Smooth muscle cell (in vitro differentiated cells): ENCODE measurements at regions not wholly inside any gene's neighbourhood (a gene's known extent, or its start where the extent isn't known, plus 50 kb on each side); places are given as distances from the start of the nearest gene placed in this dataset.

Experiments used
- DNase-seq: peaks from one replicate; lab custom pipeline; 2025; ENCODE audit not compliant: unreplicated experiment; lab: John Stamatoyannopoulos, UW
- H2AFZ ChIP-seq: fragments of 200-600 bp; sonication (generic); 2 replicates; pipeline ENCODE4 v1.6.0; 2016; ENCODE audit warnings: antibody characterized with exemption, low read depth, mild to moderate bottlenecking
- H3F3A ChIP-seq: fragments of 200-600 bp; sonication (generic); 2 replicates; pipeline ENCODE4 v1.6.0; 2017; ENCODE audit warnings: antibody characterized with exemption, low read depth
- H3K27ac ChIP-seq: fragments of 200-600 bp; sonication (generic); 2 replicates; pipeline ENCODE4 v1.5.1; 2016; ENCODE audit warnings: low read depth, mild to moderate bottlenecking
- H3K27me3 ChIP-seq: fragments of 200-600 bp; sonication (generic); 2 replicates; pipeline ENCODE4 v1.6.1; 2016; ENCODE audit warnings: low read depth, mild to moderate bottlenecking
- H3K36me3 ChIP-seq: fragments of 200-600 bp; sonication (generic); 2 replicates; pipeline ENCODE4 v1.5.1; 2016; ENCODE audit warnings: low read depth
- H3K4me1 ChIP-seq: fragments of 200-600 bp; sonication (generic); 2 replicates; pipeline ENCODE4 v1.5.1; 2016; ENCODE audit warnings: low read depth
- H3K4me2 ChIP-seq: fragments of 200-600 bp; sonication (generic); 2 replicates; pipeline ENCODE4 v1.6.0; 2016; ENCODE audit warnings: mild to moderate bottlenecking
- H3K4me3 ChIP-seq: fragments of 200-600 bp; sonication (generic); 2 replicates; pipeline ENCODE4 v1.5.1; 2016; ENCODE audit warnings: mild to moderate bottlenecking
- H3K79me2 ChIP-seq: fragments of 200-600 bp; sonication (generic); 2 replicates; pipeline ENCODE4 v1.6.0; 2016; ENCODE audit warnings: low read depth, mild to moderate bottlenecking
- H3K9ac ChIP-seq: fragments of 200-600 bp; sonication (generic); 2 replicates; pipeline ENCODE4 v1.6.0; 2016; ENCODE audit warnings: low read depth
- H3K9me3 ChIP-seq: fragments of 200-600 bp; sonication (generic); replicated peaks from 2 replicates; pipeline ENCODE4 v1.5.1; 2016; ENCODE audit warnings: low read depth
- H4K20me1 ChIP-seq: fragments of 200-600 bp; sonication (generic); 2 replicates; pipeline ENCODE4 v1.6.0; 2016; ENCODE audit warnings: low read depth
- WGBS: methylation state at CpG from one replicate; pipeline ENCODE4 v1.1.7; 2016; ENCODE audit warnings: low lambda C conversion rate; 5-methylcytosine and 5-hydroxymethylcytosine counted together
- TF ChIP-seq, protein P1 (sequence below): fragments of 200-600 bp; sonication (generic); IDR thresholded peaks from 2 replicates; pipeline ENCODE4 v1.5.1; 2017; ENCODE audit warnings: borderline replicate concordance, mild to moderate bottlenecking, antibody characterized with exemption; ENCODE audit not compliant: insufficient read depth, poor library complexity, severe bottlenecking

- TF ChIP-seq, protein P1, sequence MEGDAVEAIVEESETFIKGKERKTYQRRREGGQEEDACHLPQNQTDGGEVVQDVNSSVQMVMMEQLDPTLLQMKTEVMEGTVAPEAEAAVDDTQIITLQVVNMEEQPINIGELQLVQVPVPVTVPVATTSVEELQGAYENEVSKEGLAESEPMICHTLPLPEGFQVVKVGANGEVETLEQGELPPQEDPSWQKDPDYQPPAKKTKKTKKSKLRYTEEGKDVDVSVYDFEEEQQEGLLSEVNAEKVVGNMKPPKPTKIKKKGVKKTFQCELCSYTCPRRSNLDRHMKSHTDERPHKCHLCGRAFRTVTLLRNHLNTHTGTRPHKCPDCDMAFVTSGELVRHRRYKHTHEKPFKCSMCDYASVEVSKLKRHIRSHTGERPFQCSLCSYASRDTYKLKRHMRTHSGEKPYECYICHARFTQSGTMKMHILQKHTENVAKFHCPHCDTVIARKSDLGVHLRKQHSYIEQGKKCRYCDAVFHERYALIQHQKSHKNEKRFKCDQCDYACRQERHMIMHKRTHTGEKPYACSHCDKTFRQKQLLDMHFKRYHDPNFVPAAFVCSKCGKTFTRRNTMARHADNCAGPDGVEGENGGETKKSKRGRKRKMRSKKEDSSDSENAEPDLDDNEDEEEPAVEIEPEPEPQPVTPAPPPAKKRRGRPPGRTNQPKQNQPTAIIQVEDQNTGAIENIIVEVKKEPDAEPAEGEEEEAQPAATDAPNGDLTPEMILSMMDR = no peak
- Histone ChIP-seq H3K4me2 (no peak overlapping the region), H3K9ac (no peak overlapping the region), H3K79me2 (no peaks in the 10 kb centered on the region), H3K4me3 (no peak overlapping the region), H3K36me3 (no peaks in the 10 kb centered on the region), H3K27ac (no peak overlapping the region), H3F3A (no peaks in the 10 kb centered on the region), H3K4me1 (no peaks in the 10 kb centered on the region), H2AFZ (no peak overlapping the region), H3K9me3 (no peaks in the 10 kb centered on the region), H3K27me3 (no peaks in the 10 kb centered on the region), H4K20me1 (no peaks in the 10 kb centered on the region)
- DNase-seq = no peak
- 91% methylated on average over 11 of the region's 11 CpGs for WGBS
These were observed 58.5 kb downstream of the FOXL3 start for GRCh38 chr7:348480-348844.

DNA sequence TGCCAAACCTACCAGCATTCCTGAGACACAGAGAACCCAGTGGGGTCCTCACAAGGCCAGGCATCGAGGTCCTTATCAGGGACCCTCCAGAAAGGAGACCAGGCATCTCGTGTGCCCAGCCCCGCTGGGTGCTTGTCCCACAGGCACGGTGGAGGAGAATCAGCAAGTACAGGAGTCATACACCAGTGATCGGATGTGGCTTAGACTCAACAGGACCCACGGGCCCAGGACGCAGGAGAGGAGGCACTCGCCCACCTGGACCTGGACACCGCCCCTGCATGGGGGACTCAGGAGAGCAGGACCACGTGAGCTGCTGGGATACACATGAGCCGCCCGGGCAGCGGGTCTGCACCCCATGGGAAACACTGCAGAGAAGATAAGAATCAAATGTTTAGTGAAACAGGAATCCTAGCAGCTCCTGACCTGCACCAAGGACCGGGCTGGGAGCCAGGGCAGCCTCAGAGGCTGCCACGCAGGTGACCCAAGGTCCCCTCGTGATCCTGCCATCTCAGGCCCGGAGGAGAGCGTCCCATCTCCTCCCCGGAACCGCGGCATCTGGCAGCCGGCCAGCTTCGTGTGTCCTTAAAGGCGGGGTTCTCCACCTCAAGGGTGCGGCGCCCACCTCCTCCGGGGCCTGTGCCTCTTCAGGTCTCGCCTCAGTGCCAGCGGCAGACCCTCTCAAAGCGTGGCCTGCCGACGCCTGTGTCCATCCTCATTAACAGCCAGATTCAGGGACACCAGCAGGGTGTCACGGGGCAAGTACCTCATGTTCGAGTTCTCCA, 59.2 kb downstream of the FOXL3 start:
- no peak overlapping the region for H3K9ac ChIP-seq

GRCh38 chr7:351256-351655, 61.3 kb downstream of the FOXL3 start:
- Histone ChIP-seq H3K27ac (no peak overlapping the region), H3K9me3 (no peaks in the 10 kb centered on the region), H3K4me3 (no peak overlapping the region), H3K4me1 (no peaks in the 10 kb centered on the region), H3K27me3 (no peaks in the 10 kb centered on the region), H3K36me3 (no peaks in the 10 kb centered on the region), H2AFZ (no peak overlapping the region), H4K20me1 (no peaks in the 10 kb centered on the region), H3K9ac (no peak overlapping the region), H3K79me2 (no peaks in the 10 kb centered on the region), H3F3A (no peaks in the 10 kb centered on the region), H3K4me2 (no peak overlapping the region)
- DNase-seq = no peak
- TF ChIP-seq, protein P1 = no peak
- WGBS = 93% methylated on average over 20 of the region's 20 CpGs

More for the DNA sequence above, 59.2 kb downstream of the FOXL3 start:
- H4K20me1 ChIP-seq = no peaks in the 10 kb centered on the region
- TF ChIP-seq, protein P1 = no peak
- no peak overlapping the region for H3K27ac ChIP-seq
- H3K27me3 ChIP-seq = no peaks in the 10 kb centered on the region
- H3K4me1 ChIP-seq = no peaks in the 10 kb centered on the region
- no peak overlapping the region for H2AFZ ChIP-seq
- H3K4me3 ChIP-seq = no peak overlapping the region
- 91% methylated on average over 34 of the region's 34 CpGs for WGBS
- H3K36me3 ChIP-seq = no peaks in the 10 kb centered on the region
- H3K4me2 ChIP-seq = no peak overlapping the region
- no peaks in the 10 kb centered on the region for H3F3A ChIP-seq
- no peak for DNase-seq
- H3K9me3 ChIP-seq = no peaks in the 10 kb centered on the region
- H3K79me2 ChIP-seq = no peaks in the 10 kb centered on the region
